ENCODE measurements at regions not wholly inside any gene's neighbourhood (a gene's known extent, or its start where the extent isn't known, plus 50 kb on each side); places are given as distances from the start of the nearest gene placed in this dataset.

DNA sequence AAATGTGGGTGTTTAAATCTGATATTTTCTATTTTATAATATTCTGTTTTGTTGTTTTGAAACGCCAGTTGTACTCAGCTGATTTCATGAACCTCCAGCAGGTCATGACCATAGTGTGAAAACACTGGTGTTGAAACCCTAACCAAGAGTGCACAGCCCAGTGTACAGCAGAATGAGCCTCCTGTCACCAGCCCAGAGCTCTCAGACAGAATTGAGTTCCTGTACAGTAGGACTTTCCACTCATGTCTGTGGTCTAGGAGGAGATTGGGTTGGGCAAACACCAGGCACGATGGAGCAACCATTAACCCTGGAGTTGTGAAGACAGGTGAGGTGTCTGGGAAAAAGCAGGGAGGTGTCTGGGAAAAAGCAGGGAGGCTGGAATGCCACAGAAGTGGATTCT lies 908.8 kb downstream of the VRK1 start:
- no peak for DNase-seq

DNA sequence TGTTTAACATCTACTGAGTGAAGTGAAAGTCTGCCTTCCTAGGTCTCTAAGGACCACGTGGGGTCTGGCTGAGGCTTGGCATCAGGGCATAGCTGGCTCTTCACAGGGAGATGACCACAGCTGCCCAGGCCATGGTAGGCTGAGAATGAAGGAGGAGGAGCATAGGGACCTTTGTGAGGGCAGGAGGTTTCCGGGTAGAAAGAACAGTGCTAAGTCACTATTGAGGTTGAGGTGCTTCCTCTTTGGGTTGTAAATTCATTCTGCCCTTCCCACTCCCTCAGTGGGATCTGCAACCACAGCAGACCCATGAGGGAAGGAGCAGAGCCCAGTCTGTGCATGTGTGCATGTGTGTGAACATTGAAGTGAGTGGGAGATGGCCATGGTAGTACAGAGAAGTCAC lies 909.6 kb downstream of the VRK1 start:
- DNase-seq: no peak

DNA sequence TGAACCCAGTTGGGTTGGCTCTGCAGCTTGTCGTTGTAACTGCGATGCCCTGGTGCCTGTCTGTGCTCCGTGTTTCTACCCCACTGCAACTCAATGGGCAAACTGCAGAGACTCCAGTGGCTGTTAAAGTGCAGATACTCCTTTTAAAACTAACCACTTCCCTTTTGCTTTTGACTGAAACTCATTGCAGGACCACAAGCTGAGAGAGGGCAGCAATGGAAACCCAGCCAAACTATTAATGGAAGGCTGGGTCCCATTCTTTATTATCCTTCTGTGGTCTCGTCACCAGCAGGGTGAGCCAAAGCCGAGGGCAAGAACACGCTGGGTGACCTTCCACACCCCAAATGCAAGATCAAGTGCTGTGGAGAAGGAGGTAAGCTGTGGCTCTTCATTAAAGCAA lies 910.4 kb downstream of the VRK1 start:
- DNase-seq: no peak

DNA sequence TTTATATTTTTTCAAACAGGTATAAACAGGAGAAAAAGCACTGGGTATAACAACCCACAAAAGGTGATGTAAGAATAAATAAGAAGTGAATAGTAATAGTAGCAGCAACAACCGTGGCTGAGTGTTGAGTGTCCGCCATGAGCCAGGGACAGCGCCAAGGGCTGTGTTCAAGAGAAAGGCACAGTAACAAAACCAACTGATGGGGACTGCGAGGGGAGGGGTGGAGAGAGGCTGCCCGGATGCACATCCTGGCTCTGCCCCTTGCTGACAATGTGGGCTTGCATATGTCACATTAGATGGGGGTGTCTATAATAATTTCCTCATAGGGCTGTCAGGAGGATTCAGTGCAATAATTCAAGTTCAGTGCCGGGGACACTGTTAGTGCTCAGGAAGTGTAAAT lies 912.4 kb downstream of the VRK1 start:
- no peak for DNase-seq

DNA sequence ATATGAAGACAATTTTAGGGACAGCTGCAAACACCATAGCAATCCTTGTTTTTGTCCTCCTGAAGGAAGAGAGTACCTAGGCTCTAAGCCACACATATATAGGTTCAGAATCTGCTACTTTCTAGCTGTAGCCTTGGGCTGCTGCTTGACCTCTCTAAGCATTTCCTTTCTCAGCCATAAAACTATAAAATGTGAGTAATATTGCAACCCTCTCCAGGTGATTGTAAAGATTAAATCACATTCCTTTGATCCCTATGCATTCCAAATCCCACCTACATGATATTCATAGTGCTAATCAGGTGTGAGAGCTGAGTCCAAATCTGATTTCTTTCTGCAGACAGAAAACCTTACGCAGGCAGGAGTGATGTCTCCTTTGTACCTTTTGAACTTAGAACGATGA lies 913.5 kb downstream of the VRK1 start:
- DNase-seq: no peak

DNA sequence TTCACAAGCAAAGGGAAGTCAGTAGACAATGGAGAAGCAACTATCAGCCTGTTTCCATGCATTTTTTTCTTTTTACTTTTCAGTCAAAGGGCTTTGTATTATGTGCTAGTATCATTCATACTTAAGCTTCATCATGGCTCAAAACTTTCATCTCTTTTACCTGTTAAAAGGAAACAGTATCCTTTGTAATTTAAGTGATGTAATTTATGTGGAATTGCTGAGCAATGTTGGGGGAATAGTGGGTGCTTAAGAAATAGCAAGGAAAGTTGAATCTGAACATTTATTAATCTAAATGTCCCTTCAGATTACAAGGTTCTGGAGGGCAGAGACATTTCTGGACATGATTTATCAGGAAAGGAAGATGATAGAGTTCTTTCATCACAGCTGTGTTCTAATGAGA lies 915.3 kb downstream of the VRK1 start:
- DNase-seq: no peak

DNA sequence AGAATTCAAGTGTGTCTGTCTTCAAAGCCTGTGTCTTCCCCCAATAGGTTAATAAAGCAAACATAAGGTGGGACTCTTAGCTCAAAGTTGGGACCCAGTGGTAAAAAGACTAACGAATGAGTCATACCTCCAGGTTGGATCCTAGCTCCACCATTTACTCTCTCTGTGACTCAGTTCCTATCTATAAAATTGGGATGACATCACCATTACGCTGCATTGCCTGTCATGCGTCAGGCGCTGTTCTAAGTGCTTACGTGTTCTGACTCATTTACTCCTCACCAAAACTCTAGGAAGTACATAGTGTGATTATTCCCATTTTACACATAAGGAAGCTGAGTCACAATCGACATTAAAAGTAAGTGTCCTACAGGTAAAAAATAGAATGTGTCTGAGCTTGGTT lies 915.8 kb downstream of the VRK1 start:
- DNase-seq: no peak

DNA sequence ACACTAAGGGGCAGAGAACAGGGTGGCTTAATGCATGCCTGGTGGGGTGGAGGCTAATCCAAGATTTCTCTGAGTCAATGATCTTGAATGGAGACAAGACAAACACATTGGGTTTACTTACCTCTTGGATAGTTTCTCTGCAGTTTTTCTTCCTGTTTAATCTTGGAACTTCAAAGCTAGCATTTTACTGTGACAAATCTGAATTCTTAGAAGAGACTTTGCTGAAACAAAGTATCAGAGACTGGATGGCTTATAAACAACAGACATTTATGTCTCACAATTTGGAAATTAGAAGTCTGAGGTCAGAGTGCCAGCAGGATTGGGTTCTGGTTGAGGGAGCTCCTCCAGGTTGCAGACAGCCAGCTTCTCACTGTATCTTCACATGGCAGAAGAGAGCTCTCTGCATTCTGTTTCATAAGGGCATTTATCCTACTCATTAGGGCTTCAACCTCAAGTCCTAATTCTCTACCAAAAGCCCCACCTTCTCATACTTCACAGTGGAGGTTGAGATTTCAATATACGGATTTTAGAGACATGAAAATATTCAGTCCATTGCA lies 921.8 kb downstream of the VRK1 start:
- DNase-seq: no peak

DNA sequence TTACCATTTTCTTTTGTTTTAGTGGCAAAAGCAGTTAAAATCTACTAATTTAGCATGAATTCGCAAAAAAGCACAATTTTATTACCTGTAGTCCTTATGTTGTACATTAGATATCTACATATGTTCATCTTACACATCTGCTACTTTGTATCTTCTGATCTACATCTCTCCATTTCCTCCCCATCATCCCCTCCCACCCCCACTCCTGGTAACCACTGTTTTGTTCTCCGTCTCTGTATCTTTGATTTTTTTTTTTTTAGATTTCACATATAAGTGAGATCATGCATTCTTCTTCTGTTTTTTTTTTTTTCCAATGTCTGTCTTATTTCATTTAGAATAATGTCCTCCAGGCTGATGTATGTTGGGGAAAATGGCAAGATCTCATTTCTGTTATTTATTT lies 922.7 kb downstream of the VRK1 start:
- no peak for DNase-seq

DNA sequence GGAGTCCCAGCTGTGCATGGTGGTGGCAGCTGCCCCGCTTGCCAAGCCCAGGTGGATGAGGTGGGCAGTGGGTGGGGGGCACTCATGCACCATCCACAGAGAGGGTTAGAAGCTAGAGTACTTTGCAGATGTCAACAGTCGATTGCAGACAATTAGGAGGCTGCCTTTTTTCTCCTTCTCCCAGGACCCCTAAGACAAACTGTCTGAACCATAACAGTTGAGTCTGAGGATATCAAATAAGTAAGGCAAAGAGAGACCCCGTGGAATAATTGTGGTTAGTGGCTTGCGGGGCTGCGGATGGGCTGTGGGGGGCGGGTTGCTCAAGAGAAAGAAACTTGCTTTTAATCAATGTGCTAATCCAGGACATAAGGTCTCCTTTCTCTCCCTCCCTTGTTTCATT lies 926.2 kb downstream of the VRK1 start:
- DNase-seq: no peak

DNA sequence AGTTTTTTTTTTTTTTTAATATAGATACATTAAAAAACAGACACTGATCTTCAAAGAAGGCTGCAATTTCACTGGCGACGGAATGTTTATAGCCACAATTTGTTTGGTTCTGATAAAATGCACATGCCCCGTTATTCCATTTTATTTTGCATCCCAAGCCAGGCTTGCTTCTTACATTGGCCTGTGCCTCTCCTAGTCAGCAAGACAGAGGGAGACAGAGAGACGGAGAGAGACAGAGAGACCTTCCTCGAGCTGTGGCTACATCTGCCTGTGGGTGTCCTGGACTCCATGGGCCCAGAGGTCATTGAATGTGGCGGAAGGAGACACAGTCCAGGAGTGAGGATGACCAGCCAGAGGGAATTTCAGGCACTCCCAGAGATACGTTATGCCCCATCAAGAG lies 926.6 kb downstream of the VRK1 start:
- no peak for DNase-seq

DNA sequence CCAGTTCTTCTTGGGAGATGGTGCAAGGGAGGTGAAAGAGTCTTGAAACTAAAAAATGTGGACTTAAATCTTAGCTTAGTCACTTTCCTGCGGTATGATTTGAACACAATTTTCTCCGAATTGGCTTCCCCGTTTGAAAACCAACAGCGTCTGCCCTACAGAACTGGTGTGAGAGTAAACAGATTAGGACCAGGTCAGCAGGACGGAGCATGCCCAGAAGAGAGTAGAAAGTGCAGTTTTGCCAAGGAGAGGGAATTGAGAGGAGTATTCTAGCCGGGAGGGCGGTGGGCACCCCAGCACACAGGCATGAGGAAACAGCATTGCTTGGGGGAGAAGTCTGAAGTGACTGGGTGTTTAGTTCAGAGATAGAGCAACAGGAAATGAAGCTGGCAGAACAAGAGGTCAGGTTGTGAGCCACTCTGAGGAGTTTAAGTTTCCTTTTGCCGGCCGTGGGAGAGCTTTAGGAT lies 927.1 kb downstream of the VRK1 start:
- no peak for DNase-seq

DNA sequence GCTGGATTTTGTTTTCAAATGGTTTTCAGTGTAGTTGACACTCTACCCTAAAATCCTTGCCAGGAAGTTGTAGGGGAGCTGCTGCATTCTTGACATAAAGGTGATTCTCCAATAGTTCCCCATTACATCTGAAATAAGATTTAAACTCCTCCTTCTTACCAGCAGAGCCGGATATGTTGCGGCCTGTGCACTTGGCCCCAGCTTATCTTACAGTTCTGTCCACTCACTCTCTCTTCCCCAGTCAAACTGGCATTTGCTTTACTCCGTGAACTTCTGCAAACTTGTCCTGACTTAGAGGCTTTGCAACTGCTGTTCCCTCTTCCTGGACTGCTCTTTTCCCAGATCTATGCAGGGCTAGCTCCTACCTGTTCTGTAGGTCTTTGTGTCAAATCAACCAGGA lies 929.5 kb downstream of the VRK1 start:
- DNase-seq: no peak

DNA sequence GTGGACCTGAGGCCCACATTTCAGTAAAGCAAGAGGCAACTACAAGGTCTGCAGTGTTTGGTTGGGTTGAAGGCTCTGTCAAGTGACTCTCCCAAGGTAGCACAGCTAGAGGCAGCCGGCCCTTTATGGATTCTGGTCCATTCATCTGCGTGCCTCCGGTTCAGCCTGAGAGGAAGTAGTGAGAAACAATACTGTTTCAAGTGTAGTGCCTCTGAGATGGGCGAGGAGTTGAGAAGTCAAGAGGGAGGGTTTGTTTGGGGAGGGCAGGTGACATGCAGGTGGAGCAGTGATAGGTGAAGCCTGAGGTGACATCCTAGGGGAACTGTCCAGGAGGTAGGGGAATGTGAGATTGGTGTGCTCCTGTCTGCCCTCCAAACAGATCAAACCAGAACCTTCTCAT lies 933.5 kb downstream of the VRK1 start:
- DNase-seq: no peak

DNA sequence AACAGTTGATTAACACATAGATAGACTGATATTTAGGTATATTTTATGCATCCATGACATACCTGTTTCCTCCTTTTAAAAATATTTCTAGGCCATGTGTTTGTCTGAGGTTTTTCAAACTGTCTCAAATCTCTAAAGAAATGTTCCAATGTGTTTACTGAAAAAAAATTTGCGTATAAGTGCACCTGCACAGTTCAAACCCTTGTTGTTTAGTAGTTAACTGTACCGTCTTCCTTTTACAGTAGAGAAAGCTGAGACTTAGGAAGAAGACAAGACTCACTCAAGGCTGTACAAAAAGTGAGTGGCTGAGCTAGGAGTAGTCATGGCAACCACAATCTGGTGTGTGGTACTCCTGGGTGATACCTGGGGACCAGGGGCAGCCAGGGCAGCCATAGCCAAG lies 934.6 kb downstream of the VRK1 start:
- DNase-seq: no peak

DNA sequence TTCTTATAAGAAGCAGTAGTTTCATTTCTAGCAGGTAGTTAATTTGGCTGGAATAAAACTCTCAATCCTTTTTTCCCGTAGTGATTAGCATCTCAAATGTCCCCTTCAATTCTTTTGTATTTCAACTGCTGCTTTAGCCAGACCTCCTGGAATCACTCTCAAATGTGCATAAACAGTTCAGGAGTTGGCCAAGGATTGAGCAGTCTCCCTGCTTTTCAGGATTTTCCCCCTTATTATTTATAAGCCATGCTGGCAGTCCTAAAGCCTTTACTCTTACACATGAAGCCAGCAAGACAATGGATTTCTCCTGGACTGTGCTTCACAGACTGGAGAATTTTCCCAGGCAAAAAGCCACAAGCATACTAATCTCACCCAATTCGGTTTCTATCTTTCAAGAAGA lies 950.1 kb downstream of the VRK1 start:
- DNase-seq: no peak

DNA sequence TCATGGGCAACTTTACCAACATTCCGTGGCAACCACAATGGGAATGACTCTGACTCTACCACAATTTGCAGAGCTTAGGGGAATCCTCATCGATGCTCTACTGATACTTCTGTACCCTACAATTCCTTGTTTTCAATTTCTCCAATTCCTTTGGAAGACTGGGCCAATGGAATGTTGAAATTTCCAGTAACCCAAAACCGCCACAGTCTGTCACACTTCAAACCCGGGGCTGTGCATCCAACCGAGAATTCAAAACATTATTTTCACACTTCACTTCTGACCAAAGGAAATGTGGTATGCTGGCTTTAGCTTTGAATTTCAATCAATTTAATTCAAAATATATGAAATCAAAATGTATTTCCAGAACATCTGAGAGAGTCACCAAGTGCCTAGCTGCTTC lies 951.4 kb downstream of the VRK1 start:
- no peak for DNase-seq

DNA sequence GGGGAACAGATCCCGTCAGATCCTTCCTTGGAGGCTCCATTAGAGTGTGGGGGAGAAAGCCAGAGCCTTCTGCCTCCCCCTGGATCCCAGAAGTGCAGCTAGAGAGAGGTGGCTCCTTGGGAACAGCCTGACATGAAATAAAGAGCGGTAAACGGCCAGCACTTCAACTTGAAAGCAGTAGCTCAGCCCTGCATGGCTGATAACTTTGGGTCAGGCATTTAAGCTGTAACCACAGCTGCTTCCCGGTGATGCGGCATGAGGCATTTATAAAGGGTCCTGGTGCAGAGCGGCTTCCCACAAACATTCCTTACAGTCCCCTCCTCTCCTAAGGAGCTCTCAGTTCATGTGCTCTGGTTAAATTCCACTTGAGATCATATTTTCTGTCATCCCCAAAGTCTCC lies 960.3 kb downstream of the VRK1 start:
- no peak for DNase-seq

DNA sequence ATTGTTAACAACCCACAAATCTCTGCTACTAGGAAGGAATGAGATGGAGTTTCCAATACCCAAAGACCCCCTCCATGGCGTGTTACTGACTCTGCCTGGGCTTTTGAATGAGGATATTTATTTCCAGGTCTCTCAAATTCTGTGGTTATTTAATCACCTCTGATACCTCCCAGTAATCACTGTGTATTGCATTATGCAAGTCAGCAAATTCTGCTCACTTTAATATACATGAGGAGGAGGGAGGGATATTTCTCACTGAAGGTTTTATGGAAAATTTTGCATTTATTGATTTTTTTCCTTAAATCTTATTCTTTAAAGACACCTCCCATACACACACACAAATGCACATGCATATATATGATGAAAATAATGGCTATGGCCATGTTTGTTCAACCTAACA lies 962.9 kb downstream of the VRK1 start:
- no peak for DNase-seq

DNA sequence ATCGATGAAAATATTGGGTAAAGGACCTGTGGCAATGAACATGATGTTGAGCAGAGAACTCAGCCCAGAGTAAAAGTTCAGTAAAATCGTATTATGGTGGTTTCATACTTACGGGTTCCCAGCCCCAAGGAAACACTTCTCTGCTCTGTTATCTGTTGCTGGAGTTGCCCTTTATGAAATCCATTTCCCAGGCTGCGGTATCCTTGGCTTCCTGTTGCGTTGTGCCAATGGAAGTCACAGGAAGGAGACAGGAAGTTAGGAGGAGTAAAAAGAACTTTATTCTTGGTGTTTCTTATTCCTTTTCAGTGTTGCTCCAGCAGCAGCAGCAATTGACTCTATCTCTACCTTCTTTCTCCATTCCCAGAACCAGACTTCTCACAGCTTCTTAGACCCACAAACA lies 965.2 kb downstream of the VRK1 start:
- no peak for DNase-seq

DNA sequence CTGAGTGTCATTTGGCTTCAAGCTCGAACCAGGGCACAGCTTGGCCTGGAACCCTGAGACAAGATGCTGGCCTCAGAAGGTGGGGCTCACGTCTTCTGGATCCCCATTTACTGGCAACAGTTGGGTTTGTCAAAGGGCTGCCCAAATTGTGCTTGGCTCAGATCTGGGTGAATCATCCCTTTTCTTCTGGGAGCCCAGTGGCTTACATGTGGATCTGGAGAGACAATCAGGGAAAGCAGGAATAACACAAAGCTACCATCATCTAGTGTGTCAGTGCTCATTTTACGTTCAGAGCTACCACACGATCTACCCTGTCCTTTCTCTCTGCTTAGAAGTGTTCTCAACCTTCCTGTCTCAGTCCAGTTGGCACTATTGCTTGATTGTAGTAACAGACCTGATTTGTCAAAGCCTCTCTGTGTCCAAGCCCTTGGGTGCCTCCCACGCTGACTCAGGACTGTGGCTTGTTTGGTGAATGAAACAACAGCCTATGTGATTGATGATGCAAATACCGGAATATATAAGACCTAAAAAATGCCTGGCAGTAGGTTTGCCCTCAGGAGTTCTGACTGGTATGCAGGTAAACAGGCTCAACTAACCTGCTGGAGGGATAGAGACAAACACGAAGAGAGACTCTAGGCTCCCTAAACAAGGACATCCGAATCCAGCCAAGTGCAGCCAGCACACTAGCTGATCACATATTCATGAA lies 974.3 kb downstream of the VRK1 start:
- DNase-seq: no peak

DNA sequence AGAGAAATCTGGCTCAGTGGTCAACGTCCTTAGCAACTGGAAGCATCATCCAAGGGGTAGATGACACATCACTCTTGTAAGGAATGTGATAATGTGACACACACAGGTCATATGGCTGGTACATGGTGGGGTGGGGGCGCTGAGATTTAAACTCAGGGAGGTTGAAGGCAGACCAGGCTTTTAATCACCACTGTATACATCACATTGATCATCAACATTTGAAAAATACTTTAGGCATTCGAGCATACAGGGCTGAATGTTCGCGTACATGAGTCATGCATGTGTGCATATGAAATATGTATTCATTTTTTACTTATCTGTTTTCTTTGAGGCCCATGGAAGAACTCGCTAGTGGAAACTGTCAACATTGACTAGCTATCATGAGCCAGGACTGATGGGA lies 976.4 kb downstream of the VRK1 start:
- no peak for DNase-seq

DNA sequence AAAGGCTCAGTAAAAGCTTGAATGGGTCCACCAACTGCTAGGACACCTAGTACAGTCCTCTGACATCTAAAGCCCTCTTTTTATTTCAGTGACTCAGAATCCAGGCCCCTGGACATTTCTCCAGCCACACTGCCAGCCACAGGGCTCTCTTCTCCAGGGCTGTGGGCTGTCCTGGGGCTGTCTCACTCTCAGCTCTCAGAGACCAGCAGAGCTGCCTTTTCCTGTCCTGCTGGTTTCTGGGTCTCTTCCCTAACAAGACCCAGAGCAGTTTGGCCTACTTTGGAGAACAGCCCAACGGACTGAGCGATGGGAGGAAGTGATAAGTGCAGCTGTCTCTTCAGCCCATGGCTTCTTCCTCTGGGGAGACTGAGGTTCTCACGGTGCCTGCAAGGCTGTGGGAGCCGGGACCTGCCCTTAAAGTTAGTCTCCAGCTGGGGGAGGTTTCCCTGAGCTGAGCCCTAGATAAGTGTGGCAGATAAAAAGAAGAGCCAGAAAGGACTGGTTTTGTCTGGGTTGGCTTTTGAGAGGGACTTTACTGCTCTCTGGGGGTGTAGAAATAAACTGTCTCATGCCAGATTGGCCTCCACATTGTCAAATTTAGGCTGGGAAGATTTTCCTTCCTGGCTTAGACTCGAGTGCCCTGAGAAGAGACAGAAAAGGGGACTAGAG lies 979.8 kb downstream of the VRK1 start:
- no peak for DNase-seq

DNA sequence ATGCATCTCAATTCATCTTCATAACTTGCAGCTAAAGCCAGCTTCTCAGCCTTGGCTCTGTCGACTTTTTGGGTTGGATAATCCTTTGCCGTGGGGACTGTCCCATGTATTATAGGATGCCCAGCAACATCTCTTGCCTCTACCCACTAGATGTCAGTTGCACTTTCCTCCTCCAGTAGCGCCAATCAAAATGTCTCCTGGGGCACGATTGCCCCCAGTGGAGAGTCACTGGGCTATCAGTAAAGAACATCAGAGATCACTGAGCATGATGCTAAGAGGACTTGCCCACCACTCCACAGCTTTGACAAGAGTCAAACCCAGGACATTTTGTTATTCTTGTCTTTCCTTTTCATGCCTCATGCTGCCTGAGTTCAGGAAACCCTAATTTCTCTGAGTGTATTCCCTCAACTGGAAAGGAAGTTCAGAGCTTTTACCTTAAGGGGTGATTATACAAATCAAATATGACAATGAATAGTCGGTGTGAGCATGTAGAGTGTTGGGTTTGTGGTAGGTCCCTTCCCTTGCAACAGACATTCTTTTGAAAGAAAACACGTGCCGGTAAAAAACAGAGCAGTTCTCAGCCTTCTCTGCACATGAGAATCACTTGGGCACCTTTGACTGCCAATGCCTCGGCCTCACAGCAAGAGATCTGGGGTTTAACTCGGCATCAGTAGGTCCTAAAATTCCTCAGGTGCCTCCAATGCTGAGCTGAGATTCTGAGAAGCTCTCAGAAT lies 980.6 kb downstream of the VRK1 start:
- no peak for DNase-seq
